ENCODE measurements at regions not wholly inside any gene's neighbourhood (a gene's known extent, or its start where the extent isn't known, plus 50 kb on each side); places are given as distances from the start of the nearest gene placed in this dataset.

DNA sequence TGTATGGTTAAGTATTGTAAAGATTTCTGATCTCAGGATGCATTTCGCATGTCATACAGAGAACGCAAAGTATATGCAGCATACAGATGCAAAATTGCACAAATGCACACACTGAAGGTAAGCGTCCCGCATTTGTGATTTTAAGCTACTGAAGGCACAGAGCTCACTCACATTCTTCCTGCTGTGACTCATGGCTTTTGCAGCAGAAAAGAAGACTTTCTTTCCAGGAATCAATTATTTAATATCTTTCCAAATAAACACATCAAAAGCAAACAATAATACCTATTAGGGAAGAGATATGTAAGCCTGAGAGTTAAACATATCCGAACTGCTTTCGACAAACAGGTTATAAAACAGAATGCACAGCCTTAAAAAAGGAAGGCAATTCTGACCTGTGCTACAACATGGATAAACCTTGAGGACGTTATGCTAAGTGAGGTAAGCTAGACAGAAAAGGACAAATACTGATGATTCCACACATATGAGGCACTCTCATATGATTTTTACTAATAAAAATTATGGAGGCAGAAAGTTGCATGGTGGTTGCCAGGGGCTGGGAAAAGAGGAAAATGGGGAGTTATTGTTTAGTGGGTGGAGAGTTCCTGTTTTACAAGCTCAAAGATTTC, 109.0 kb downstream of the TFAP2A start:
- no peak for DNase-seq (ENCODE audit: low read depth in 3 of 3)

DNA sequence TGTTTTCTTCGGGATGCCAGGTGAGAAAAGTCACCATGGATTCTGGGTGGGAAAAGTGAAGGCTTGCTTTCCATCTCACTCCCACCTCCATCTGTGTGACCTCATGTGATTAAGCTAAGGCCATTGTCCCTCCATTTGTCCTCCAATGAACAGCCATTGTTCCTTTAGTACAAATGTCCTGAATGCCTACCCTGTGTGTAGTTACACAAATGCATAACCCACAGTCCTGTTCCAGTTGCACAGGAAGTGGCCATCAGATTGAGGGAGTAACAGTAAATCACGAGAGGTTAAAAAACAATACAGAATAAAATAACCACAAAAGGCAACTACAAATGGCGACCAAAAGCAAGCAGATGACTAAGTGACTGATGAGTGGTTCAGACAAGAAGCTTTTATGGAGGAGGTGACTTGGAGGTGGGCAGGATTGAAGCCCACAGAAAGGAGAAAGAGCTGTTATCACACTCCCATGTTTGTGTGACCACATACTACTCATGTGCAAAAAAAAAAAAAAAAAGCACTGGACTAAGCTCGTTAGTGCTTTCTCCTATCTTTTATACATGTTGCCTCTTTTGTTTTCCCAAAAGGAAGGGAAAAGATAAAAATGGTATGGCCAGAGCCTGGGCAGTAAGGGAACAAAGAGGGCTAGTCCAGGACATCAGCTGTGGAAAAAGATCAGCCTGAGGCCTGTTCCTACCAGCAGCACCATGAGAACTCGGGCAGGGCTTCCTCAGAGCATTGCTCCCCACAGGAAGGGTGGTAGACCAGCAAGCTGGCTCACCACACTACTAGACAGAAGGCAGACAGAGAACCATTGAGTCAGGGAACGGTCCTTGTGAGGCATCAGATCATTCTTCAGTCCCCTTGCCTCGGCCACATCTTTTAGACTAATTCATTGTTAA, 111.0 kb downstream of the TFAP2A start:
- DNase-seq (ENCODE audit: low read depth in 3 of 3): no peak

DNA sequence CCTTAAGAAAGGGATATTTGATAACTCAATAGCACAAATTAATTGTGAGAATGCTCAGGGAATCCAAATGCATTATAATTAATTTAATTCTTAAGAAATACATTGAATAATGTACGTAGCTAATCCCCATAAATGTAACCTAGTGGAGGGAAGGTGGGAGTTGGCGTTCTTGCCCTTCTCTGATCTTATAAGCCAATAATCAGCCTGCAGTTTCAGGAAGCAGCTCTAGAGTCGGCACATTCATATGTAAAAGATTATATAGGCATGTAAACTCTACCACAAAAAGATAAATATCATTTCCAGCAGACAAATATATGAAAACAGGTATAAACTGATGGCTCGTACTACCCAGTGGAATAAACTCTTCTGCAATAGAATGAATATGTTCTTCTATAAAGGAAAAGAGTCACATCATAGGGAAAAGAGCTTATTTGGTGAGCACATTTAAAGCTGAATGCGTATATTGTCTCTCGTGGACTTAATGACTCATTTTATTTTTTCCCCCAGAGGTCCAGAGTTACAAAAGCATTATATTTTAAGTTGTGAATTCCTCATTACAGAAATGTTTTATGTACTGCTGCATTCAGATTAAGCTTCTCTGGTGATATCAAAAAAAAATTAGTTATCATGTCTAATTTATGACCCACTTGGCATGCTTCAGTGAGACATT, 112.2 kb downstream of the TFAP2A start:
- no peak for DNase-seq (ENCODE audit: low read depth in 3 of 3)

DNA sequence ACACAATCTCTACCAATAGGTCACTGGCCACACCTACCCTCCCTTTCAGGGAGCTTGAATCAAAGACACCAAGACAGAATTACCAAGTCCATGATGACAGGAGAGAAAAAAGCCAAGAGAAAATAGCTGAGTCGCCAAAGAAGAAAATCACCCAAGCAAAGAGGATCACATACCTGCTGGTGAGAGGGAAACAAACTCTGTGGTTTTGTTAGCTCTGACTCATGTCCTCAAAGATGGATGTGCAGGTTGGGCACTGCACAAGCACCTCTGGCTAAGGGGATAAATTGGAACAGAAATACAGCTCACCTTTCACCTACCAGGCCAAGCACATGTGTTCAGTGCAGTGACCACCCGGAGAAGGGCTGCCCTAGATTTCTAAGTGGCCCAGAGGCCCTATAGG, 114.8 kb downstream of the TFAP2A start:
- DNase-seq (ENCODE audit: low read depth in 3 of 3): no peak

DNA sequence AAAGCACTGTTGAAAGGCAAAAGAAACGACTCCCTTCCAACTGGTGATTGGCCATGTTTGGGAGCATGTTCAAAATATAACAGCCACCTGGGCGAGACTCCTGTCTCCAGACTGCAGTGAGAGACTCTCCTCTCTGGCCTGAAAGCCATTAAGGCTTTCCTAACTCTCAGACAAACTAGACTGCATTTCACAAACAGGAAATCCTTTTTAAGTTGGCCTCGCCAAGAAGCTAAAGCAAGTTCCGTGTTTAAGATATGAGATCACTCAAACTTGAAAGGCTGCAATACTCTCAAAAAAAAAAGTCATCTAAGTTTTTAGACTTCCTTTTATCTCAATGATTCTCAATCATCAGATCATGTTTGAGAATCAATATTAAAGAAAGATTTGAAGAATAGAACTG, 117.0 kb downstream of the TFAP2A start:
- DNase-seq (ENCODE audit: low read depth in 3 of 3): no peak

DNA sequence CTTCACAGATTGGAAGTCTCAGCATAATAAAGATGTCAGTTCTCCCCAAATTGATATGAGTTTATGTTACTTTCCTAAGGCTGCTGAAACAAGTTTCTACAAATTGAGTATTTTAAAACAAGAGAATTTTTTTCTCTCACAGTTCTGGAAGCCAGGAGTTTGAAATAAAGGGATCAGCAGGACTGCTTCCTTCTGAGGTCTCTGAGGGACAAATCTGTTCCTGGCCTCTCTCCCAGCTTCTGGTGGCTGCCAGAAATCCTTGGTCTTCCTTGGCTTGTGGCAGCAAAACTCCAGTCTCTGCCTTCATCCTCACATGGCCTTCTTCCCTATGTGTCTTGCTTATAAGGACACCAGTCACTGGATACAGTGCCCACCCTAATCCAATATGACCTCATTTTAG, 136.1 kb downstream of the TFAP2A start:
- no peak for DNase-seq (ENCODE audit: low read depth in 3 of 3)

DNA sequence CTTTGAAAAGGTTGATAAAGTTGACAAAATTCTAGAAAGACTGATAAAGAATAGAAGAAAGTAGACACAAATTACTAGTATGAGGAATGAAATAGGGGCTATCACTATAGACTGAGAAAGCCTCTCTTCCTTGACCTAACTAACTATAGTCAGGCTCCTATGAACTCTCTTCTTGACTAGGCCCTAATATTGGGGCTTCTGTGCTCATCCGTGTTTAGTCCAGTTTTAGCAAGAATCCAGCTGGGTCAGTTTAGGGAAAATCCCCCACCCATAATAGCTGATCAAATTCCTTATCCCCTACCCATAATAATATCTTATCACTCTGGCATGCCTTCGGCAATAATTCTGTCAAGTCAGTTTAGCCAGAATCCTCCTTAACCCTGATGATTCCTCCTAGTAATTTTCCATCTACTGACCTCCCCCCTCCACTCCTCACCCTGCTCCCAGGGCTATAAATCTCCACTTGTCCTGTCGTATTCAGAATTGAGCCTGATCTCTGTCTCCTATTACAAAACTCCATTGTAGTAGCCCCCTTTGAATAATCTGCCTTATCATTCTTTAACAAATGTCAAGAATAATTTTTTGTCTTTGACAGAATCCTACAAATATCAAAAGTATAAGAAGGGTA, 138.1 kb downstream of the TFAP2A start:
- DNase-seq (ENCODE audit: low read depth in 3 of 3): no peak

DNA sequence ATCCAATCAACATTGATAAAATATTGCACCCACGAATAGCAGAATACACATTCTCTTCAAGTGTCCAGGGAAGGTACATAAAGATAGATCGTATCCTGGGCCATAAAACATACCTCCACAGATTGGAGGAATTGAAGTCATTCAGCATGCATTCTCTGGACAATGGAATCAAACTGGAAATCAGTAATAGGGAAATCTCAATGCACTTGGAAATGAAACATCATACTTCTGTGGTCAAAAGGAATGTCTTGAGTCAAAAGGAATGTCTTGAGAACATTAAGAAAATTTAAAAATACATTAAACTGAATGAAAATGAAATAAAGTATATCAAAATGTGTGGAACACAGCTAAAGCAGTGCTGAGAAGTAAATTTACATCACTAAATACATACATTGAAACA, 138.8 kb downstream of the TFAP2A start:
- DNase-seq (ENCODE audit: low read depth in 3 of 3): no peak

DNA sequence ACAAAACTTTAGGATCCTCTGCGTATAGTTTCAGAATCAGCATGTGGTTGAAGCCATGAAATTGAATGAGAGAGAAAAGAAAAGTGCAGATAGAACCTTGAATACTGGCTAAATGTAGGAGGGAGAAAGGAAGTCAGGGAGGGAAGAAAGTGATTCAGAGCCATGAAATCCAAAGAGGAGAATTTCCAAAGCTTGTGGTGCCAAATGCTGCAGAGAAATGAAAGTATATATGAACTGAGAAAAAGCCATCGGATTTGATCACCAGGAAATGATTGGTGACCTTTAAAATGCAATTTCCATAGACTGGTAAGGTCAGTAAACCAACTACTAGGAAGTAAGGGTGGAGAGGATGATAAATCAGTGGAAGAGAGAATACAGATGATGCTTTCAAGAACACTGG, 142.3 kb downstream of the TFAP2A start:
- DNase-seq (ENCODE audit: low read depth in 3 of 3): no peak

DNA sequence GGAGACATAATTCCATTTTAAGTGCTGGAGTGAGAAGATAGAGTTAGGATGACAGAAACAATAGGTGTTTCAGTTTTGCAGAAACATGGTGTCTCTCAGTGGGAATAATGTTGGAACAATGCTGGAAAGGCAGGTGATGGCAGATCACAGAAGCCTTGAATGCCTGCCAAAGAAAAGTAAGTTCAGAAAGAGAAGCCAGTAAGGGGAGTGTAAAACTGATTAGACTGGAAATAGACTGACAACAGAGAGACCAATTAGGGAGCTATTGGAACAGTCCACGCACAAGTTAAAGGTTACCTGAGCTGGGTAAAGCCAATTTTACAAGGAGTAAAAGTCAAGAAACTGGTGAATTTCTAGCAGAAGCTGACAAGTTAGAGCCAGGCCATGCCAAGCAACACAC, 142.9 kb downstream of the TFAP2A start:
- no peak for DNase-seq (ENCODE audit: low read depth in 3 of 3)

DNA sequence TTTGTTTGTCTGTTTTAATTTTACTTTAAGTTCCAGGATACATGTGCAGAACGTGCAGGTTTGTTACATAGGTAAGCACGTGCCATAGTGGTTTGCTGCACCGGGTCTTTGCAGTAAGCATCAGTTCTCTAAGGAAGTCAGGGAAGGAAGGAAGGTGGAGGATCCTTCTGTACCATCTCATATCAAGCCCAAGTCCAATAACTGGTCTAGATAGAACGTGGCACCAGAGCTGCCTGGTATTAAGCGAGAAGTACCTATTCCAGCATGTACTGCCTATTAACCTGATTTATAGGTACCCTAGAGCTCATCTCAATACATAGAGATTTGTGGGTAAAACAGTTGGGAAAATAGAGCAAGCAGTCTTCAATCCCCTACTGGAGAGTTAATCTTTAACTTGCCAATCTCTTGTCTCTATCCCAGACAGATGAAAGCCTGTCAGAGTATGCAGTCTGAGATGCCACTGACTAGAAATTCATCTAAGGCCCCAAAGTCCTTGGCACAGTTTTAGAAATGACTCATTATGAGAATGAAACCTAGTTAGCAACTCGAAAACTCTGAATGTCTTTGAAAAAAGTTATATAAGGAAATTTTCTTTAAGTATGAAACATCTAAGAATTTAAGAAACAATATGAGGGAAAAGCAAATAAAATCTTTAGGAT, 144.9 kb downstream of the TFAP2A start:
- no peak for DNase-seq (ENCODE audit: low read depth in 3 of 3)

DNA sequence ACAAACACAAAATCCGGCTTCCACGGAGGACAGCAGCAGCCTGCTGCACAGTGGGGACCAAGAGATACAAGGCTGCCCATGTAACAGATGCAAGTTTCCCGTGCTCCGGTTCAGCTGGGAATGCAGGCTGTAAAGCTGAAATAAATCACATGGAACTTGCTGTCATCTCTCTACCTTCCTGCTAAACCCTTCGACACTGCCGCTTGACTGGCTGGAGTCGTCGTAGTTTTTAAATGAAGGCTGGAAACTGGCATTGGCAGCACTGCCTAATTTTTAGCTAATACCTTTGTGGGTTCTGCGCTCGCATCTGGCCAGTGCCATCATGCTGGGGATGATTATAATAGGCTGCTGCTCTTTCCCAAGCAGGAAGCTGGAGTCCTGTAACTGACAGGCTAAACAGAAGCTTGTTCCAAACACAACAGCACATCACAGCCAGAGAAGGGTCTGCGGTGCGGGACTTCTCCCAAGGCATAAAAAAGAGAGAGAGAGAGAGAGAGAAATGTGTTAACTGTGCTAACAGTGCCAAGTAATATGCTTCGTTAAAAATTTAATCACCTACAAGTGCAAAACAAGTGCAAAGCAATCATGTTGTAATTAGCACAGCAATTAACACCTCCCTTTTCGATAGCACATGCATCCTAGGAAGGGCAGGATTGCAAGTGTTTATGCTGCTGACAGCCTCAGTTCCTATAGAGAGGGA, 146.1 kb downstream of the TFAP2A start:
- no peak for DNase-seq (ENCODE audit: low read depth in 3 of 3)

DNA sequence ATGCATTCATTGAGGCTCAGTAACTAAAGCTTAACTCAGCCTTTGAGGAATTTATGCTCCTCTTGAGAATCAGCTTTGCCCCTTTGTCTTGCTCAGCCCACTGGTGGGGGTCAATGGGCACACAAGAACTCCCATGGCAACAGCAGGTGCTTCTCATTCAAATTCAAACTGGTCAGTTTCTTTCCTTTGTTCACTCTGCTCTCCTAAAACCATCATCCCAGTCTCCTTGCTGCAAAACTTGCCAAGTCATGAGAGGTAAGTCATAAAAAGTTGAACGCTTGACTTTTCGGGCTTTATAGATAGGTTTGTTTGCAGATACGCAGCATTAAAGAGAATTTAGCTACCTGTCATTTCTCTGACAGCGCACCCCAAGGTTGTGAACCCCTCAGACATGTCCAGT, 146.8 kb downstream of the TFAP2A start:
- DNase-seq (ENCODE audit: low read depth in 3 of 3): no peak

DNA sequence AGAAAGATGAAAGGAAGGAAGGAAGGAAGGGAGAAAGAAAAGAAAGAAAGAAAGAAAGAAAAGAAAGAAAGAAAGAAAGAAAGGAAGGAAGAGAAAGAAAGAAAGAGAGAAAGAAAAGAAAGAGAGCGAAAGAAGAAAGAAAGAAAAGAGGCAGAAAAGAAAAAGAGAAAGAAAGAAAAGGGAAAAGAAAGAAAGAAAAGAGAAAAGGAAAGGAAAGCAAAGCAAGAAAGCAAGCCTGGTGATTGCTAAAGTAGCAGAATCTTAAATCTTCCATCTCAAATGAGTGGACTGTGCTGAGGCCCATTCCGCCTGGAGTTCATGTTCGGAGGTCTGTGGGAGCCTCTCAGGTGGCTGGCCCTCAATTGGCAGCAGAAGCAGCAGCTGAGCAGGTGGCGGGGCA, 148.4 kb downstream of the TFAP2A start:
- no peak for DNase-seq (ENCODE audit: low read depth in 3 of 3)

DNA sequence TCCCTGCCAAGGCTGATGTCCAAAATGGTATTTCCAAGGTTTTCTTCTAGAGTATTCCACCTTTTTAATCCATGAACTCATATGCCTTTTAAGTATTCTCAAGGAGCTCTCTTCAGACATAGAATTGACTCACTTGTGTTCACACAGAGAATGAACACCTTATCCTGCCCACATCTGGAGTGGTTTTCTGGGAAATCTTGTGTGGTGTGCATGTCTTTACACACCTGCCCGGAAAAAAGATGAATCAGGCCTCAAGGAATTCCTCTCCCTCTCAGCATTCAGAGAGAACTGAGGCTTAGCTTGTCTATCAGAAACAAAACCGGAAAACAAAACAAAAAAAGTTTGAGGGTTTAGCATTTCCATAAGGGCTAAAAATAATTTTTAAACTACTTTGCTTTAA, 148.8 kb downstream of the TFAP2A start:
- DNase-seq (ENCODE audit: low read depth in 3 of 3): no peak

DNA sequence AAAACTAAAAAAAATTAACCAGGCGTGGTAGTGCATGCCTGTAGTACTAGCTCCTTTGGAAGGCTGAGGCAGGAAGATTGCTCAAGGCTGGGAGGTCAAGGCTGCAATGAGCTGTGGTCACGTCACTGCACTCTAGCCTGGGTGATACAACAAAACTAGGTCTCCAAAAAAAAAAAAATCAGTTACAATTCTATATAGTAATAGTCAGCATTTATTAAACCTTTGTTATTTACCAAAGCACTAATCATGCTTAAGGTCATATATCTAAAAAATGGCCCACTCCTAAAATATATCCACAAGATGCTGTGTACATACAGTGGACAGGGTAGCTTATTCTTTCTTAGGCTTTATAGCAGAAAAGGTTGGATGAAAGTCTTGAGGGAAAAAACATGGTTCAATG, 152.4 kb downstream of the TFAP2A start:
- no peak for DNase-seq (ENCODE audit: low read depth in 3 of 3)

DNA sequence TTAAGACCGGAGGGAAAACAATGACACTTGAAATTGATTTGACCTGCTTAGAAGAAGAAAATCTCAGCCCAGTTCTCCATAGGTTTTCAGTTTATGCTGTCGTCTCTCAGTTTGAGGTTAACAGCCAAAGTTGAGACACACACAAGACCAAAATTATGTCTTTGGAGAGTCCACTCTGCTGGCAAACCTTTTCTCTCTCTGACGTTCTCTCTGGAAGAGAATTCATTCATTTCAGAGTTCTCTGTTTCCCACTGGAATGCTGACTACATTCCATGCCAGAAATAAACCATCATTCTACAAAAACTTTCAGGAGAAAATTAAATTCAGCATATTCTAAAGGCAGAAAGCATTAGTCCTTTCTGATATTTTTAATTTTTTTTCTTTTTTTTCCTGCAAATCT, 155.2 kb downstream of the TFAP2A start:
- no peak for DNase-seq (ENCODE audit: low read depth in 3 of 3)

DNA sequence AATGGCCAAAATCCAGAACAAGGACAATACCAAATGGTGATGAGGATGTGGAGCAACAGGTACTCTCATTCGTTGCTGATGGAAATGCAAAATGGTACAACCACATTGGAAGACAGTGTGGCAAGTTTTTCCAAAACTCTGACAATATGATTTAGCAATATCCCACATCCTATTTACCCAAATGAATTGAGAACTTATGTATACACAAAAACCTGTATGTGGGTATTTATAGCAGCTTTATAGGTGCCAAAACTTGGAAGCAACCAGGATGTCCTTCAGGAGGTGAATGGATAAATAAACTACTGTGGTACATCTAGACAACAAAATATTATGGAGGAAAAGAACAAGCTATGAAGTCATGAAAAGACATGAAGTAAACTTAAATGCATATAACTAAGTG, 156.5 kb downstream of the TFAP2A start:
- DNase-seq (ENCODE audit: low read depth in 3 of 3): no peak

DNA sequence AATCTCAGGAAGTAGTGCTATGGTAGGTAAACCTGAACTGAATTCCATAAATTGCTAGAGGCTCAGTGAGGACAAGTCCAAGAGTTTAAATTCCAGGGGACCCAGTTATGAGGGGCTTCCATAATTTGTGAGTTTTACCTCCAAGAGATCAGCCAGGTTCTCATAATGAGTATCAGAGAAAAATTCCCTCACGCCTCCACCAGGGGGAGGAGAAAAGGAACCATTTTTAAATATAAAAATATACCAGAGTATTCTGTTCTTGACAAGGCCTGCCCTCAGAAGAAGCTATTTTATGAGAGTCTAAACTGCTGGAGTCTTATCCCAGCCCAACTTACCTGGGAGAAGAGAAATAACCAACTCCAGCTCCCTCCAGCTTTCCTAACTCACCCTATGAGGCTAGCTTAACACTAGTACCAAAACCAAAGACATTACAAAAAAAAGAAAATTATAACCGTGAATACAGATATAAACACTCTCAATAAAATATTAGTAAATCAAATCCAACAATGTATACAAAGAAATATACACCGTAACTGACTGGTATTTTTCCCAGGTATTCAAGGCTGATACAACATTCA, 158.7 kb downstream of the TFAP2A start:
- no peak for DNase-seq (ENCODE audit: low read depth in 3 of 3)

DNA sequence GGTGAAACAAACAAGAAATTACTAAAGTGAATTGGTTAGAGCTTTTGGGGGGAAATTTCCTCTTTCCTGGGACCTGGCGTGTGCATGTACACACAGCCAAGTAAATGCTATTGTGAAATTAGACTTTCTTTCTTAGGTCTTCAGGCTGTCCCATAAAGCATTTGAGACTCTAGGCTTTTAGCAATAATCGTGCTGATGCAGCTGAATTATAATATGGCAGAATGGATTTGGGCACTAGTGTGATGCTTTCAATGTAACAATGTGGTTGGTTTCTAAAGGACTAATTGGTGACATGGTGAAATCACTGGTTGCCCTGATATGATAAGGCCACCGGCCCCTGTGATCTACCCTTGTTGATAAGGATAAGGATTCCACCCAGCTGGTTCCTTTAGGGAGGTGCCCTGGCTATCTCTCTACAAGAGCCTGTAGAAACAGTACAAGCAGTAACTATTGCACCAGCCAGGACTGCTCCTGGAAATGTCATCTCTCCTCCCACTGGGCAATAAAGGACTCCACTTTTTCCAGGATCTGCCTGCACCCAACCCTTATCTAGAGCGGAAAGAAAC, 164.1 kb downstream of the TFAP2A start:
- no peak for DNase-seq (ENCODE audit: low read depth in 3 of 3)
